ENCODE measurements at regions not wholly inside any gene's neighbourhood (a gene's known extent, or its start where the extent isn't known, plus 50 kb on each side); places are given as distances from the start of the nearest gene placed in this dataset.

- no peak for TF ChIP-seq CTCF (IDR thresholded peaks at IDR 0.05)
- TF ChIP-seq POLR2A (IDR thresholded peaks at IDR 0.05): no peak
Measured at GRCh38 chr3:3586843-3587646, 212.2 kb upstream of the LRRN1 start.

Measured in uterus (tissue), 2 donors.